LNCAP (cell line): ENCODE measurements at regions not wholly inside any gene's neighbourhood (a gene's known extent, or its start where the extent isn't known, plus 50 kb on each side); places are given as distances from the start of the nearest gene placed in this dataset.

Experiments used
- TF ChIP-seq, protein P1 (sequence below): fragments of 450-650 bp; IDR thresholded peaks from 2 replicates; pipeline ENCODE4 v1.5.1; 2017; ENCODE audit warnings: mild to moderate bottlenecking

DNA sequence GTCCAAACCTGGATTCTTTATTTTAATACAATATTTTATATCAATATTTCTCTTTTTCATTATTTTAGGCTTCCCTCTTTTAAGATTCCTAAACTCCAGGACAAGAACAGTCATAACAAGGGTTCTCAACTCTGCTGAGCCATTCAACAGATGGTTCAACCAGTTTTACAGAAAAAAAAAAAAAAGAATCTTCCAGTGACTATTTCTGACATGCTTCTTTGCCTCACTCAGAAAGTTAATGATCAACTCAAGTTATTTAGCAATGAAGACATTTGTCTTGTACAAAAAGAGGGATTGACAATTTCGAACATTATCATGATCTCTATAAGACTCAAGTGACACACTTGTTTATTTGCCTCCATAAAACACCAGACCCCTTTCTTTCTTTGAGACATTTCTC lies 282.6 kb upstream of the GRID2 start:
- TF ChIP-seq, protein P1, sequence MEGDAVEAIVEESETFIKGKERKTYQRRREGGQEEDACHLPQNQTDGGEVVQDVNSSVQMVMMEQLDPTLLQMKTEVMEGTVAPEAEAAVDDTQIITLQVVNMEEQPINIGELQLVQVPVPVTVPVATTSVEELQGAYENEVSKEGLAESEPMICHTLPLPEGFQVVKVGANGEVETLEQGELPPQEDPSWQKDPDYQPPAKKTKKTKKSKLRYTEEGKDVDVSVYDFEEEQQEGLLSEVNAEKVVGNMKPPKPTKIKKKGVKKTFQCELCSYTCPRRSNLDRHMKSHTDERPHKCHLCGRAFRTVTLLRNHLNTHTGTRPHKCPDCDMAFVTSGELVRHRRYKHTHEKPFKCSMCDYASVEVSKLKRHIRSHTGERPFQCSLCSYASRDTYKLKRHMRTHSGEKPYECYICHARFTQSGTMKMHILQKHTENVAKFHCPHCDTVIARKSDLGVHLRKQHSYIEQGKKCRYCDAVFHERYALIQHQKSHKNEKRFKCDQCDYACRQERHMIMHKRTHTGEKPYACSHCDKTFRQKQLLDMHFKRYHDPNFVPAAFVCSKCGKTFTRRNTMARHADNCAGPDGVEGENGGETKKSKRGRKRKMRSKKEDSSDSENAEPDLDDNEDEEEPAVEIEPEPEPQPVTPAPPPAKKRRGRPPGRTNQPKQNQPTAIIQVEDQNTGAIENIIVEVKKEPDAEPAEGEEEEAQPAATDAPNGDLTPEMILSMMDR = no peak

DNA sequence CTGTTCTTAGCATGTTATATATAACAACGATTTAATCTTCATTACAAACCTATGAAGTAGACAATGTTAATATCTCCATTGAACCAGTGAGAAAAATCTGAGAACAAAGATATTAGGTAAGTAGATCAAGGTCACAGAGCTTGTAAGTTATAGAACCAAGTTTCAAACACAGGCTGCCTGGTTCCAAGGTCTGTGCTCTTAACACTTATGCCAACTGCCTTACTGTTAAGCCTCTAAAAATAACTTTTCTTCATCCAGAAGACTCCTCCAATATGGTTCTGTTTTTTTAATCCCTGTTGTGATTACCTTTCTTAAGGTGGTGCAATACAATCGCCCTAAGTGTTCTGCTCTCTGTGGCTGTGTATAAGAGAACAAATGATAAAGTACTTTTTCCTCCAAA lies 282.0 kb upstream of the GRID2 start:
- TF ChIP-seq, protein P1 = no peak

DNA sequence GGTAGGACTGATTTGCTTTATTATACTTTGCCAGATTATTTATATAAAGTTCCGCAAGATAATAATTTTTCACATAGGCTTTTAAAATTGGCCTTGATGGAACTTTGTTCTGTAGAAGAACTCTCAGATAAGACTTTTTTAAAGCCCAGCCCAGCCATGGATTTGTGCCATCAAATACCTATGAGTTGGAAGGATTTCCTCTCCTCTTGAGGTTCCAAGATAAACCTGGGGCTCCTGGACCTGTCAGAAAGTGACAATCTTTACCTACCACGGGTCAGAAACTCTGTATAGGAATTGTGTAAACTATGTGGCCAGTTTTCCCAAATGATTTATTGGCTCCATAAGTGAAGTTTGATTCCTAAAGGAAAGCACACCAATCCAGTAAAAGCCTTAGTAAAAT lies 271.9 kb upstream of the GRID2 start:
- TF ChIP-seq, protein P1 = no peak

DNA sequence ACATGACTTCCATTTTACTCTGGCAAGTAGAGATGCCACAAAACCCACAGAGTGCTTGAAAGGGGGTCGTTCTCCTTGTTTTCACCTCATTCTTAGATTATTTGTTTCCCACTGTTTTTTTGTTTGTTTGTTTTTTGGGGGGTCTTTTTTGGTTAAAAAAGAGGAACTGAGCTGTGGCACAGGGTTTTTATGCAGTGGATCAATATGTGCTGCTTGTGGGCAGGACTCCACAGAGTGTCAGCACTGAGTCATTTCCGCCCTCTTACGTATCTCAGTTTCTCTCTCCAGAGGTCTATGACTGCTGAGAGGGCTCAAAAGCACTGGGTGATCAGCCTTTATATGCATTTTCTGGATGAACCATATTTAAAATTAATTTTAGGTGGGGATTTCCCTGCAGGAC lies 268.1 kb upstream of the GRID2 start:
- TF ChIP-seq, protein P1 = no peak

DNA sequence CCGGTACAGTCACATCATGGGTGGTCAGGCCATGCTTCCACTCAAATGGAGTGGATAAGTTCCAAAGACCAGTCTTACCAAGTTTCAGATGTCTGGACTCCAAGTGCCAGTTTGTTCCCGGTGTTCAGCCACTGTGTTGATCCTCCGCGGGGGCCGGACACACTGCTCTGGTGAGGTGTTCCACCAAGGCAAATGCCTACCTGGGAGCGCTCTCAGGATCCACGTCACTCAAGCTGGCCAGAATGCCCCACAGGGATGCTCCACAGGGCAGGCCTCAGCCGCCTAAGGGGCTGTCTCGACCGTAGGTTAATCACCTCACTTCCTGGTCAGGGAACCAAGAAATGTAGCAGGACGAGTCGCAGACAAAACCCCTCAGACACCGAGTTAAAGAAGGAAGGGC lies 258.0 kb upstream of the GRID2 start:
- TF ChIP-seq, protein P1 = no peak

DNA sequence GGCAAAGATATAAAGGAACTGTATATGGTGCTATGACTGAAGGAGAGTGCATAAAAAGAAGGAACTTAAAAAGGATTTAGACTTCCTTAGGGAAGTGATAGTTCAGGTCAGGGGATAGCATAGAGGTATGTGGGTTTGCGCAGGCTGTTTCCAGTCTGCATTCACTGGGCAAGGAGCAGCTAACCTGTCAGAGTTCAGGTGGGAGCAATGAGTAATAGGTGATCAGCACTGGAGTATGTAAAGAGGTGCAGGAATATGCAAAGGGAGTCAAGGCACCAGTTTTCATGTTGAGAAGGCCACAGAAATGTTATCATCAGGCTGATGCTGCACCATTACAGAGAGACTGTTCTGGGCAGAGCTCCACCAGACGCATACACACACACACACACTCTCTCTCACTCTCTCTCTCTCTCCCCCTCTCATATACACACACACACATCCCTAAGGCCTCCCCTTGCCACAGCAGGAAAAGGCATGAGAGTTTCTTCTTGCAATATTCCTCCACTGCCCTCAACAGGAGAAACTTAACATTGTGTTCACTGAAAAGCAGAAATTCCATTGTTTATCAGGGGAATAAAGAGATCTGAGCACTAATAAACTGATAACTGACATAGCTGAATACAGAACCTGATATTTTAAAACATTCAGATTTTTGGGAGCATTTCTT lies 256.4 kb upstream of the GRID2 start:
- TF ChIP-seq, protein P1 = peak; percentile 25; the same call in 1 of the 2 replicates

DNA sequence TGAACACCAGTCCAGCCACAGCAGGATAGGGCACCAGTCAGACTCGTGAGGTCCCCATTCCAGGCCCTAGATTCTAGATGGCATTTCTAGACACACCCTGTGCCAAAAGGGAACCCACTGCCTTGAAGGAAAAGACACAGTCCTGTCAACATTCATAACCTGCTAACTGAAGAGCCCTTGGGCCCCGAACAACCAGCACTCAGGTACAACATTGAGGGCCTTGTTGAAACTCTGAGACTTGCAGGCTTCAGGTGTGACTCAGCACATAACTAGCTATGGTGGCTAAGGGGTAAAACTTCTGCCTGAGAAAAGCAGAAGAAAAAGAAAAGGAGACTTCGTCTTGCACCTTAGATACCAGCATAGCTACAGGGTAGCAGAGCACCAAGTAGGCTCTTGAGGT lies 252.9 kb upstream of the GRID2 start:
- TF ChIP-seq, protein P1 = no peak

DNA sequence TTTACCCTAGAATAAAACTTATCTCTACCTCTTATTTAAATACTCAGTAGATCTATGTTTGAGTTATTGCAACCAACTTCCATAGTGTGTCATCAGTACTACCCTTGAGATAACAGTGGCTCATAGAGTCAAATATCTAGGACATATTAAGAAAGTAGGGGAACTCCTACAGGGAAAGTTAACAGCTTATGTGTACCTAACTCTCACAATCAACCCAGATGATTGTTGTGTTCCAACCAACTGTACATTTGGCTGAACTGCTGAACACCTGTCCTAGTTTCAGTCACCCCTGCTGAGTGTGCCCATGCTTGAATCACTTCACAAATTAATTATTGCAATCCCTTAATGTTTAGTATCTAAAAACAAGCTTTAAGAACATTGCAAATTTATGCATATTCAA lies 244.2 kb upstream of the GRID2 start:
- TF ChIP-seq, protein P1 = no peak
